H1 (cell line): ENCODE measurements at regions not wholly inside any gene's neighbourhood (a gene's known extent, or its start where the extent isn't known, plus 50 kb on each side); places are given as distances from the start of the nearest gene placed in this dataset.

Experiments used
- CTCF ChIA-PET: fragments of 300-600 bp; sonication (Branson Sonifier 250); formaldehyde crosslinking; loops from one replicate; lab custom pipeline; 2021; ENCODE audit not compliant: partially characterized antibody; lab: Charles Lee
- POLR2A ChIA-PET: fragments of 300-600 bp; sonication (Branson Sonifier 250); formaldehyde crosslinking; loops from one replicate; lab custom pipeline; 2021; ENCODE audit warnings: inconsistent platforms; ENCODE audit not compliant: partially characterized antibody; lab: Charles Lee
- DNase-seq, 2 experiments: peaks; one replicate each; pipeline versions ENCODE4 v3.0.0 to v3.0.0-alpha.2; 2010 to 2022; ENCODE audit warnings: low spot score in 2 of 2, low read depth in 1 of 2, mixed read lengths in 1 of 2
- FAIRE-seq: peaks from 2 replicates; lab custom pipeline; 2011; peaks lifted over from hg19 to GRCh38; lab: Jason Lieb, UNC
- H2AFZ ChIP-seq: 2 replicates; pipeline ENCODE4 v1.8.1; 2012; ENCODE audit warnings: low read length, inconsistent platforms
- H2AK5ac ChIP-seq: 2 replicates; pipeline ENCODE4 v1.6.1; 2013; ENCODE audit warnings: low read depth, low read length
- H2BK120ac ChIP-seq: replicated peaks from 2 replicates; pipeline ENCODE3; 2013; ENCODE audit warnings: low read depth, low read length, inconsistent platforms
- H2BK12ac ChIP-seq: 2 replicates; pipeline ENCODE4 v1.6.1; 2013; ENCODE audit warnings: low read depth, low read length
- H2BK15ac ChIP-seq: 2 replicates; pipeline ENCODE4 v1.6.1; 2013; ENCODE audit warnings: low read length
- H2BK20ac ChIP-seq: 2 replicates; pipeline ENCODE4 v1.6.1; 2013; ENCODE audit warnings: low read length
- H2BK5ac ChIP-seq: 2 replicates; pipeline ENCODE4 v1.6.1; 2013; ENCODE audit warnings: low read depth, low read length
- H3K14ac ChIP-seq: 2 replicates; pipeline ENCODE4 v1.6.1; 2013; ENCODE audit warnings: inconsistent platforms; ENCODE audit not compliant: insufficient read length
- H3K18ac ChIP-seq: 2 replicates; pipeline ENCODE4 v1.6.1; 2013; ENCODE audit warnings: low read length; ENCODE audit errors: extremely low read depth
- H3K23ac ChIP-seq: 2 replicates; pipeline ENCODE4 v1.6.1; 2013; ENCODE audit warnings: inconsistent platforms; ENCODE audit not compliant: insufficient read length
- H3K23me2 ChIP-seq: 2 replicates; pipeline ENCODE4 v1.6.1; 2013; ENCODE audit warnings: low read depth, low read length
- H3K27ac ChIP-seq: 2 replicates; pipeline ENCODE4 v1.6.1; 2011; ENCODE audit warnings: low read depth, low read length, inconsistent platforms
- H3K27me3 ChIP-seq, 4 experiments: replicated peaks in 1 of 4; 1 replicate in 1 of 4; 2 replicates in 3 of 4; pipeline versions ENCODE4 v1.6.1 to v1.8.1; 2011 to 2013; ENCODE audit warnings: low read length in 3 of 4, mild to moderate bottlenecking in 3 of 4, inconsistent platforms in 2 of 4, mixed read lengths in 2 of 4, moderate library complexity in 1 of 4; ENCODE audit not compliant: control insufficient read depth in 3 of 4, insufficient read depth in 3 of 4; ENCODE audit errors: extremely low read depth in 1 of 4
- H3K36me3 ChIP-seq, 4 experiments: 2 replicates each; pipeline versions ENCODE4 v1.6.1 to v1.8.1; 2011 to 2013; ENCODE audit warnings: mild to moderate bottlenecking in 4 of 4, low read length in 3 of 4, moderate library complexity in 2 of 4, control low read depth in 1 of 4, inconsistent platforms in 1 of 4; ENCODE audit not compliant: insufficient read depth in 4 of 4, control insufficient read depth in 2 of 4
- H3K4ac ChIP-seq: replicated peaks from 2 replicates; pipeline ENCODE3; 2013; ENCODE audit warnings: low read length, low read depth, mixed read lengths, inconsistent platforms; ENCODE audit not compliant: insufficient read length
- H3K4me1 ChIP-seq, 4 experiments: replicated peaks in 1 of 4; 1 replicate in 1 of 4; 2 replicates in 3 of 4; pipeline versions ENCODE4 v1.6.1 to v1.8.1; 2011 to 2013; ENCODE audit warnings: low read length in 3 of 4, inconsistent platforms in 2 of 4, mixed read lengths in 1 of 4; ENCODE audit not compliant: insufficient read depth in 4 of 4, control insufficient read depth in 3 of 4
- H3K4me2 ChIP-seq, 2 experiments: 2 replicates each; pipeline versions ENCODE4 v1.6.1 to v1.8.1; 2011 to 2013; ENCODE audit warnings: low read depth in 2 of 2, low read length in 2 of 2, control low read depth in 1 of 2, inconsistent platforms in 1 of 2, mild to moderate bottlenecking in 1 of 2; ENCODE audit not compliant: insufficient read depth in 1 of 2
- H3K4me3 ChIP-seq, 4 experiments: fragments of 200-600, 300-600 bp in 1 of 4; sonication (generic), shearing (Covaris generic), sonication (Bioruptor Twin) in 1 of 4; 2 replicates each; pipeline versions ENCODE4 v1.5.1 to v1.8.1; 2011 to 2016; ENCODE audit warnings: low read length in 4 of 4, low read depth in 3 of 4, control low read depth in 2 of 4, inconsistent platforms in 2 of 4, mild to moderate bottlenecking in 2 of 4, mixed read lengths in 1 of 4, moderate library complexity in 1 of 4; ENCODE audit not compliant: insufficient read depth in 2 of 4; ENCODE audit errors: extremely low read depth in 1 of 4
- H3K56ac ChIP-seq: replicated peaks from 2 replicates; pipeline ENCODE3; 2013; ENCODE audit warnings: low read depth, mild to moderate bottlenecking, mixed read lengths, low read length, inconsistent platforms; ENCODE audit not compliant: insufficient read length
- H3K79me1 ChIP-seq: 2 replicates; pipeline ENCODE4 v1.6.1; 2013; ENCODE audit warnings: low read depth, low read length, control low read depth
- H3K79me2 ChIP-seq, 2 experiments: 2 replicates each; pipeline versions ENCODE4 v1.6.1 to v1.8.1; 2012 to 2013; ENCODE audit warnings: low read length in 2 of 2, mild to moderate bottlenecking in 2 of 2, inconsistent platforms in 1 of 2; ENCODE audit not compliant: insufficient read depth in 2 of 2, control insufficient read depth in 1 of 2
- H3K9ac ChIP-seq, 4 experiments: replicated peaks in 1 of 4; 1 replicate in 1 of 4; 2 replicates in 3 of 4; pipeline versions ENCODE4 v1.6.1 to v1.8.1; 2011 to 2013; ENCODE audit warnings: low read depth in 3 of 4, low read length in 3 of 4, control low read depth in 2 of 4, mild to moderate bottlenecking in 2 of 4, moderate library complexity in 2 of 4, inconsistent platforms in 1 of 4; ENCODE audit errors: extremely low read depth in 1 of 4
- H3K9me3 ChIP-seq, 2 experiments: 2 replicates each; pipeline versions ENCODE4 v1.6.1 to v1.8.1; 2012 to 2013; ENCODE audit warnings: mild to moderate bottlenecking in 2 of 2, moderate library complexity in 2 of 2, control low read depth in 1 of 2, inconsistent platforms in 1 of 2, low read depth in 1 of 2, low read length in 1 of 2, mixed read lengths in 1 of 2; ENCODE audit not compliant: insufficient read depth in 2 of 2
- H4K20me1 ChIP-seq, 2 experiments: replicated peaks in 1 of 2; 2 replicates each; pipeline versions ENCODE3 to v1.8.1; 2011 to 2013; ENCODE audit warnings: inconsistent platforms in 2 of 2, low read length in 2 of 2, mild to moderate bottlenecking in 1 of 2; ENCODE audit not compliant: insufficient read depth in 2 of 2, control insufficient read depth in 1 of 2
- H4K5ac ChIP-seq: 2 replicates; pipeline ENCODE4 v1.6.1; 2013; ENCODE audit warnings: low read length, low read depth, mixed read lengths, inconsistent platforms; ENCODE audit not compliant: insufficient read length
- H4K8ac ChIP-seq: 2 replicates; pipeline ENCODE4 v1.8.0; 2013; ENCODE audit warnings: mild to moderate bottlenecking, moderate library complexity, low read length, inconsistent platforms; ENCODE audit not compliant: insufficient read depth; ENCODE audit errors: extremely low read depth
- H4K91ac ChIP-seq: replicated peaks from 2 replicates; pipeline ENCODE3; 2013; ENCODE audit warnings: low read length, mixed read lengths, inconsistent platforms; ENCODE audit not compliant: insufficient read length
- ATF2 ChIP-seq: IDR thresholded peaks from 2 replicates; pipeline ENCODE4 v1.6.1; 2012; ENCODE audit warnings: low read length, inconsistent platforms

- H3K14ac ChIP-seq: no peak overlapping the region
- H2AK5ac ChIP-seq: peak overlapping the region; percentile 76; the same call in 1 of the 2 replicates
- H3K23me2 ChIP-seq: no peaks in the 10 kb centered on the region
- peak overlapping the region; percentile 67 for H2BK120ac ChIP-seq
- H4K8ac ChIP-seq: no peak overlapping the region
- POLR2A ChIA-PET: no interaction called here
- H3K9ac ChIP-seq: no peak overlapping the region
- H4K20me1 ChIP-seq: no peaks in the 10 kb centered on the region
- peak overlapping the region; percentile 79 for H4K91ac ChIP-seq
- no peaks in the 10 kb centered on the region for H3K79me1 ChIP-seq
- H4K5ac ChIP-seq: no peak overlapping the region
- no peak overlapping the region for H2AFZ ChIP-seq
- 0 out of 4 replicates have a peak overlapping the region, but pooled peaks of 1 of the 2 experiments have one; percentile 33 for H3K4me2 ChIP-seq
- H3K36me3 ChIP-seq: no peaks in the 10 kb centered on the region
- no peaks in the 10 kb centered on the region for H3K79me2 ChIP-seq
- TF ChIP-seq ATF2: no peak
- DNase-seq: no peak
- peak overlapping the region; percentile 4 for H2BK20ac ChIP-seq
- peak overlapping the region; percentile 5; the same call in 1 of the 2 replicates for H2BK5ac ChIP-seq
- no peaks in the 10 kb centered on the region for H3K9me3 ChIP-seq
- FAIRE-seq: no peak
- H3K27me3 ChIP-seq: peaks cover 0 to 3% (median 0%) of the 10 kb centered on the region in 4 experiments; a peak in 2 of 7 replicates
- no peak overlapping the region for H3K27ac ChIP-seq
- no peak overlapping the region for H3K56ac ChIP-seq
- H3K4me3 ChIP-seq: no peak overlapping the region
- peak overlapping the region; percentile 58 for H3K4ac ChIP-seq
- H2BK12ac ChIP-seq: peak overlapping the region; percentile 91
- peaks cover 0 to 21% (median 7%) of the 10 kb centered on the region in 4 experiments; a peak in 3 of 7 replicates for H3K4me1 ChIP-seq
- 0 out of 2 replicates have a peak overlapping the region, but pooled peaks have one; percentile 62 for H3K18ac ChIP-seq
- CTCF ChIA-PET: interaction anchor here (0.7 to 1.6 kb wide), 2 partner anchors 12 to 227 kb away, joined by 3 read pairs; no protein-coding TSS in a partner anchor
- H3K23ac ChIP-seq: no peak overlapping the region
- H2BK15ac ChIP-seq: no peak overlapping the region
Observed at GRCh38 chr9:75456698-75457097, 368.4 kb downstream of the OSTF1 start.
